Muscle layer of duodenum (tissue), 2 donors: ENCODE measurements at regions not wholly inside any gene's neighbourhood (a gene's known extent, or its start where the extent isn't known, plus 50 kb on each side); places are given as distances from the start of the nearest gene placed in this dataset.

ENCODE experiments used
- H3K27ac ChIP-seq: one replicate; pipeline ENCODE4 v1.7.0; 2013; ENCODE audit warnings: mild to moderate bottlenecking, low read length
- H3K27me3 ChIP-seq: one replicate; pipeline ENCODE4 v1.7.0; 2013; ENCODE audit warnings: low read depth, mild to moderate bottlenecking, control low read depth, low read length
- H3K36me3 ChIP-seq, 2 donors: one replicate each; pipeline ENCODE4 v1.7.0; 2013; ENCODE audit warnings: low read length in 2 of 2, control low read depth in 1 of 2, mild to moderate bottlenecking in 1 of 2; ENCODE audit not compliant: insufficient read depth in 2 of 2, control insufficient read depth in 1 of 2
- H3K4me1 ChIP-seq, 2 donors: one replicate each; pipeline ENCODE4 v1.7.0; 2013; ENCODE audit warnings: low read length in 2 of 2, mild to moderate bottlenecking in 2 of 2, control low read depth in 1 of 2, moderate library complexity in 1 of 2; ENCODE audit not compliant: insufficient read depth in 2 of 2, control insufficient read depth in 1 of 2
- H3K4me3 ChIP-seq, 2 donors: one replicate each; pipeline ENCODE4 v1.7.0; 2013; ENCODE audit warnings: low read length in 2 of 2, low read depth in 1 of 2, mild to moderate bottlenecking in 1 of 2
- H3K9me3 ChIP-seq, 2 donors: one replicate each; pipeline ENCODE4 v1.7.0; 2013; ENCODE audit warnings: low read length in 2 of 2, control low read depth in 1 of 2, mild to moderate bottlenecking in 1 of 2; ENCODE audit not compliant: control insufficient read depth in 1 of 2
- donor health status: healthy.

GRCh38 chr10:108849688-108850087 lies 1073.6 kb downstream of the XPNPEP1 start:
- Histone ChIP-seq H3K27ac (no peak overlapping the region), H3K9me3 (no peaks in the 10 kb centered on the region), H3K4me3 (no peak overlapping the region), H3K27me3 (no peaks in the 10 kb centered on the region), H3K4me1 (no peaks in the 10 kb centered on the region), H3K36me3 (no peaks in the 10 kb centered on the region)

GRCh38 chr10:108849186-108849585 lies 1074.1 kb downstream of the XPNPEP1 start:
- Histone ChIP-seq H3K9me3 (no peaks in the 10 kb centered on the region), H3K27me3 (no peaks in the 10 kb centered on the region), H3K4me1 (no peaks in the 10 kb centered on the region), H3K4me3 (no peak overlapping the region), H3K27ac (no peak overlapping the region), H3K36me3 (no peaks in the 10 kb centered on the region)

- no peaks in the 10 kb centered on the region for H3K36me3 ChIP-seq
- H3K27ac ChIP-seq, result no peak overlapping the region
- no peaks in the 10 kb centered on the region for H3K9me3 ChIP-seq
- H3K4me1 ChIP-seq, result no peaks in the 10 kb centered on the region
- H3K27me3 ChIP-seq, result no peaks in the 10 kb centered on the region
- H3K4me3 ChIP-seq, result no peak overlapping the region
Measured at GRCh38 chr10:108848046-108848445, 1075.3 kb downstream of the XPNPEP1 start.

- H3K4me3 ChIP-seq, result no peak overlapping the region
- H3K4me1 ChIP-seq, result no peaks in the 10 kb centered on the region
- H3K9me3 ChIP-seq, result no peaks in the 10 kb centered on the region
- H3K27ac ChIP-seq, result no peak overlapping the region
- H3K27me3 ChIP-seq, result no peaks in the 10 kb centered on the region
- H3K36me3 ChIP-seq, result no peaks in the 10 kb centered on the region
Measured at GRCh38 chr10:108840944-108841343, 1082.4 kb downstream of the XPNPEP1 start.

- Histone ChIP-seq H3K36me3 (no peaks in the 10 kb centered on the region), H3K9me3 (no peaks in the 10 kb centered on the region), H3K27me3 (no peaks in the 10 kb centered on the region)
Measured at GRCh38 chr10:108836362-108836761, 1086.9 kb downstream of the XPNPEP1 start.

GRCh38 chr10:108822026-108822425 lies 1101.3 kb downstream of the XPNPEP1 start:
- no peak overlapping the region for H3K4me3 ChIP-seq
- H3K4me1 ChIP-seq, result no peaks in the 10 kb centered on the region
- H3K9me3 ChIP-seq, result no peaks in the 10 kb centered on the region
- H3K27ac ChIP-seq, result no peak overlapping the region
- no peaks in the 10 kb centered on the region for H3K27me3 ChIP-seq
- H3K36me3 ChIP-seq, result no peaks in the 10 kb centered on the region

More at GRCh38 chr10:108836362-108836761, 1086.9 kb downstream of the XPNPEP1 start:
- H3K27ac ChIP-seq, result no peak overlapping the region
- H3K4me1 ChIP-seq, result no peaks in the 10 kb centered on the region
- no peak overlapping the region for H3K4me3 ChIP-seq

- no peaks in the 10 kb centered on the region for H3K36me3 ChIP-seq
- no peaks in the 10 kb centered on the region for H3K4me1 ChIP-seq
Measured at GRCh38 chr10:108819302-108819701, 1104.0 kb downstream of the XPNPEP1 start.

GRCh38 chr10:108817584-108817983 lies 1105.7 kb downstream of the XPNPEP1 start:
- Histone ChIP-seq H3K4me1 (no peaks in the 10 kb centered on the region), H3K36me3 (no peaks in the 10 kb centered on the region), H3K27me3 (no peaks in the 10 kb centered on the region), H3K27ac (no peak overlapping the region), H3K4me3 (no peak overlapping the region), H3K9me3 (no peaks in the 10 kb centered on the region)

More at GRCh38 chr10:108819302-108819701, 1104.0 kb downstream of the XPNPEP1 start:
- Histone ChIP-seq H3K27ac (no peak overlapping the region), H3K9me3 (no peaks in the 10 kb centered on the region), H3K4me3 (no peak overlapping the region), H3K27me3 (no peaks in the 10 kb centered on the region)

GRCh38 chr10:108817135-108817534 lies 1106.2 kb downstream of the XPNPEP1 start:
- Histone ChIP-seq H3K4me1 (no peaks in the 10 kb centered on the region), H3K36me3 (no peaks in the 10 kb centered on the region), H3K4me3 (no peak overlapping the region), H3K27me3 (no peaks in the 10 kb centered on the region), H3K9me3 (no peaks in the 10 kb centered on the region), H3K27ac (no peak overlapping the region)

GRCh38 chr10:108812906-108813305 lies 1110.4 kb downstream of the XPNPEP1 start:
- H3K4me1 ChIP-seq, result no peaks in the 10 kb centered on the region
- H3K27me3 ChIP-seq, result no peaks in the 10 kb centered on the region
- H3K36me3 ChIP-seq, result no peaks in the 10 kb centered on the region
- no peak overlapping the region for H3K27ac ChIP-seq
- H3K4me3 ChIP-seq, result no peak overlapping the region
- no peaks in the 10 kb centered on the region for H3K9me3 ChIP-seq

- Histone ChIP-seq H3K27me3 (no peaks in the 10 kb centered on the region), H3K36me3 (no peaks in the 10 kb centered on the region), H3K4me1 (no peaks in the 10 kb centered on the region), H3K9me3 (no peaks in the 10 kb centered on the region), H3K27ac (no peak overlapping the region), H3K4me3 (no peak overlapping the region)
Measured at GRCh38 chr10:108812296-108812695, 1111.0 kb downstream of the XPNPEP1 start.

- Histone ChIP-seq H3K36me3 (no peaks in the 10 kb centered on the region), H3K27ac (no peak overlapping the region), H3K4me3 (no peak overlapping the region), H3K9me3 (no peaks in the 10 kb centered on the region), H3K4me1 (no peaks in the 10 kb centered on the region), H3K27me3 (no peaks in the 10 kb centered on the region)
Measured at GRCh38 chr10:108808228-108808627, 1115.1 kb downstream of the XPNPEP1 start.
